GM19324 (cell line): ENCODE measurements at regions not wholly inside any gene's neighbourhood (a gene's known extent, or its start where the extent isn't known, plus 50 kb on each side); places are given as distances from the start of the nearest gene placed in this dataset.

ENCODE experiments used
- ATAC-seq: cut with Tn5 transposase; IDR thresholded peaks from one replicate; pipeline ENCODE4 v1.9.1; 2021; ENCODE audit warnings: mild to moderate bottlenecking, moderate library complexity; ENCODE audit not compliant: unreplicated experiment, low FRiP score

- no peak for ATAC-seq
Observed at GRCh38 chr7:91801331-91801983, 79.0 kb downstream of the MTERF1 start.

- no peak for ATAC-seq
Observed at GRCh38 chr7:91811236-91811635, 69.3 kb downstream of the MTERF1 start.

GRCh38 chr7:91811641-91812040 lies 68.9 kb downstream of the MTERF1 start:
- ATAC-seq, result no peak

GRCh38 chr7:91812388-91812787 lies 68.1 kb downstream of the MTERF1 start:
- ATAC-seq, result no peak

GRCh38 chr7:91814189-91814588 lies 66.3 kb downstream of the MTERF1 start:
- no peak for ATAC-seq
